ENCODE measurements at regions not wholly inside any gene's neighbourhood (a gene's known extent, or its start where the extent isn't known, plus 50 kb on each side); places are given as distances from the start of the nearest gene placed in this dataset.
A peak's percentile ranks its signal among the peaks of the same experiment; 100 is the strongest.

- Histone ChIP-seq H3K4me3 (ENCODE audit: low read depth in 1 of 2, low read length in 2 of 2) (no peak overlapping the region), H3K4me1 (ENCODE audit: control insufficient read depth in 2 of 2, insufficient read depth in 2 of 2, low read length in 1 of 2) (no peaks in the 10 kb centered on the region), H3K27me3 (ENCODE audit: control insufficient read depth in 1 of 2, insufficient read depth in 2 of 2, low read length in 2 of 2) (peaks cover 0 to 6% of the 10 kb centered on the region in 2 donors), H3K27ac (ENCODE audit: low read depth in 2 of 2, low read length in 1 of 2) (peak overlapping the region in 1 of 2 donors; percentile 47), H3K9me3 (ENCODE audit: control insufficient read depth in 2 of 2, insufficient read depth in 1 of 2, low read depth in 1 of 2, low read length in 1 of 2) (no peaks in the 10 kb centered on the region), H3K36me3 (ENCODE audit: control insufficient read depth in 2 of 2, insufficient read depth in 2 of 2, low read length in 1 of 2) (no peaks in the 10 kb centered on the region)
- 55 to 82% methylated on average over 6 of the region's 6 CpGs for WGBS, 2 donors
Observed at GRCh38 chrX:42943051-42943974, 165.3 kb upstream of the PPP1R2C start.

DNA sequence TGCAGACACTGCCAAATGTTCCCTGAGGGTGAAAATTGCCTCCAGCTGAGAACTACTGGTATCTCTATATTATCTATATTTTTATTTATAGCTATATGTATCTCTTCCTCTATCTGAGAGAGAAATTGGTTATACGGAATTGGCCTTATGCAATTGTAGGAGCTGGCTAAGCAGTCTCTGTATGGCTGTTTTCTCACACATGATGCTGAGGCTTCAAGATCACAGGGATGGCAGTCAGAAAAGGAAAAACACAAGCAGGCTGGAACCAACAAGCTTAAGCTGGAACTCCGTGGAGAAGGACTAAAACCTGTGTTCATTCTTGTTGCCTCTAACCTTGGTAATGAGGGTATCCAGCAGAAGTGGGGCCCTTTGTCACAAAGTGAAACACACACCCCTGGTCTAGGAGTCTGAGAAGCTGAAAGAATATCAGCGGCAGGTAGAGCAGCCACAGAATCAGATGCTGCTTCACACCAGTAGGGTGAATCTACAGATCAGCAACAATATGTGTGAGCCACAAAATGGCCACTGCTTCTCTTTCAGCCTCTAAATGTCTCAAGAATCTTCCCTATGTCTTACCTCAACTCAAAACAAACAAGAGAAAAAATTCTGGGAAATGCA lies 166.5 kb upstream of the PPP1R2C start:
- Histone ChIP-seq H3K9me3 (ENCODE audit: control insufficient read depth in 2 of 2, insufficient read depth in 1 of 2, low read depth in 1 of 2, low read length in 1 of 2) (no peaks in the 10 kb centered on the region), H3K36me3 (ENCODE audit: control insufficient read depth in 2 of 2, insufficient read depth in 2 of 2, low read length in 1 of 2) (no peaks in the 10 kb centered on the region), H3K4me1 (ENCODE audit: control insufficient read depth in 2 of 2, insufficient read depth in 2 of 2, low read length in 1 of 2) (no peaks in the 10 kb centered on the region), H3K27ac (ENCODE audit: low read depth in 2 of 2, low read length in 1 of 2) (no peak overlapping the region), H3K27me3 (ENCODE audit: control insufficient read depth in 1 of 2, insufficient read depth in 2 of 2, low read length in 2 of 2) (peaks cover 0 to 6% of the 10 kb centered on the region in 2 donors), H3K4me3 (ENCODE audit: low read depth in 1 of 2, low read length in 2 of 2) (no peak overlapping the region)
- 63 to 78% methylated on average over 3 of the region's 3 CpGs for WGBS, 2 donors

- H3K27ac ChIP-seq (ENCODE audit: low read depth in 2 of 2, low read length in 1 of 2) = no peak overlapping the region
Observed at GRCh38 chrX:42946544-42947194, 168.7 kb upstream of the PPP1R2C start.

DNA sequence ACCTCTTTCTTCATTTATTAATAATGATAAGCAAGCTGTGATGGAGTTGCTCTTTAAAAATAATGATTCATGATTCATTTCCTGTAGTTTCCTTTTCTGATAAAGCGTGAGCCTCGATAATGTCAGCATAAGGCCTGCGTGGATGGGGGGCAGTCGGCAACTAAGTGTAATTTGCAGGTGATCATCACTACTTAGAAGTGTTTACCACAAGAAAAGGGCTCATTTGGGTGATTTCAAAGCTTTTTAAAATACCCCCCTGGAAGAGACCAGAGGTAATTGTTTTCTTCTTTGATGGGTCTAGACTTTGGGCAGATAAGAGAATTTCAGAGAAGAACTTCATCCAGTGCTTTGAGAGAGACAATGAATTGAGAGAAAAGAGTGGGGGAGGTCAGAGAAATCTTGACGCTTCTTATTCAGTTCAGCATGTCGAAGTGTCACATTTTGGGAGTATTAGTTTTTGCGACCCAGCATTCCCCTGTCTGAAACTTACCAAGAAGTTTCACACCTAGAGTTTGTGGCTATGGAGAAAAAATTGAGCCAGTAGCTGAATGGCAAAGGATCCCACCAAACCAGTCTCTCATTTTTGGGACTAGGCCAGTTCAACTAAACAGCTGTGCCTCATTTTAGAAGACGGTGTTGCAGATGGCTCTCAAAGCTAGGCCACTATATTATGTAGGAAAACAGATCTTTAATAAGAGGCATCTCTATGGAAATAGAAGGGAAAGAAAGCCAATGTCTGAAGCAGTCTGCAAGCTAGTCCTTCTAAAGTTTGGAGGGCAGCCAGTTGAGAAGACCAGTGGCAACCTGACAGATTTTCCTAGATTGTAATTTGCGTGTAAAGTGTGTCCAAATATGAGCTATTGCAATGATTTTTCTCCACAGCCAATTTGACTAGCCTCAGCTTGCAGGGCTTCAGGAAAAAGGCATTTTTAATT lies 171.0 kb upstream of the PPP1R2C start:
- H3K4me3 ChIP-seq (ENCODE audit: low read depth in 1 of 2, low read length in 2 of 2) = no peak overlapping the region
- H3K36me3 ChIP-seq (ENCODE audit: control insufficient read depth in 2 of 2, insufficient read depth in 2 of 2, low read length in 1 of 2) = no peaks in the 10 kb centered on the region
- H3K9me3 ChIP-seq (ENCODE audit: control insufficient read depth in 2 of 2, insufficient read depth in 1 of 2, low read depth in 1 of 2, low read length in 1 of 2) = no peaks in the 10 kb centered on the region
- 42 to 54% methylated on average over 9 of the region's 9 CpGs for WGBS, 2 donors
- H3K27me3 ChIP-seq (ENCODE audit: control insufficient read depth in 1 of 2, insufficient read depth in 2 of 2, low read length in 2 of 2) = no peaks in the 10 kb centered on the region
- no peaks in the 10 kb centered on the region for H3K4me1 ChIP-seq (ENCODE audit: control insufficient read depth in 2 of 2, insufficient read depth in 2 of 2, low read length in 1 of 2)
- no peak overlapping the region for H3K27ac ChIP-seq (ENCODE audit: low read depth in 2 of 2, low read length in 1 of 2)

More at GRCh38 chrX:42946544-42947194, 168.7 kb upstream of the PPP1R2C start:
- no peaks in the 10 kb centered on the region for H3K27me3 ChIP-seq (ENCODE audit: control insufficient read depth in 1 of 2, insufficient read depth in 2 of 2, low read length in 2 of 2)
- 67 to 82% methylated on average over 6 of the region's 6 CpGs for WGBS, 2 donors
- H3K36me3 ChIP-seq (ENCODE audit: control insufficient read depth in 2 of 2, insufficient read depth in 2 of 2, low read length in 1 of 2) = no peaks in the 10 kb centered on the region
- no peaks in the 10 kb centered on the region for H3K4me1 ChIP-seq (ENCODE audit: control insufficient read depth in 2 of 2, insufficient read depth in 2 of 2, low read length in 1 of 2)
- H3K4me3 ChIP-seq (ENCODE audit: low read depth in 1 of 2, low read length in 2 of 2) = no peak overlapping the region
- H3K9me3 ChIP-seq (ENCODE audit: control insufficient read depth in 2 of 2, insufficient read depth in 1 of 2, low read depth in 1 of 2, low read length in 1 of 2) = no peaks in the 10 kb centered on the region

DNA sequence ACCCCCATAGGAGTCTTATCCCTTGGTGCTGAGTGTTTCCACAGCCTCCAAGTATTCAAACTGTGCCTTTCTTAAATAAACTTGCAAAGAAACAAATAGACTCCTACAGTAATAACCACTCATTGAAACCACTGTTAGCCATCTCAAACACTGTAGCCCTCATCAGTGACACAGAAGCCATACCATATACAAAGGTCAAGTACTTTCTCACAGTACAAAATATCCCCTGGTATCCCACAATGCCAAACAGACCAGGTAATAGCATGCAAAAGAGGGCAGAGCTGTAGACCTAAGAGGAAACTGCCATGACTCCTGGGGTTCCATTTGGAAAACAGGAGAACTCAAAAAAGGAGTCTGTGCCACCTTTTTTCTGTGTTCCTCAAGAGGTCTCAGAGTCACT lies 173.8 kb upstream of the PPP1R2C start:
- Histone ChIP-seq H3K27me3 (ENCODE audit: control insufficient read depth in 1 of 2, insufficient read depth in 2 of 2, low read length in 2 of 2) (no peaks in the 10 kb centered on the region), H3K36me3 (ENCODE audit: control insufficient read depth in 2 of 2, insufficient read depth in 2 of 2, low read length in 1 of 2) (no peaks in the 10 kb centered on the region), H3K4me1 (ENCODE audit: control insufficient read depth in 2 of 2, insufficient read depth in 2 of 2, low read length in 1 of 2) (no peaks in the 10 kb centered on the region), H3K27ac (ENCODE audit: low read depth in 2 of 2, low read length in 1 of 2) (peak overlapping the region in 1 of 2 donors; percentile 13), H3K4me3 (ENCODE audit: low read depth in 1 of 2, low read length in 2 of 2) (no peak overlapping the region), H3K9me3 (ENCODE audit: control insufficient read depth in 2 of 2, insufficient read depth in 1 of 2, low read depth in 1 of 2, low read length in 1 of 2) (no peaks in the 10 kb centered on the region)

DNA sequence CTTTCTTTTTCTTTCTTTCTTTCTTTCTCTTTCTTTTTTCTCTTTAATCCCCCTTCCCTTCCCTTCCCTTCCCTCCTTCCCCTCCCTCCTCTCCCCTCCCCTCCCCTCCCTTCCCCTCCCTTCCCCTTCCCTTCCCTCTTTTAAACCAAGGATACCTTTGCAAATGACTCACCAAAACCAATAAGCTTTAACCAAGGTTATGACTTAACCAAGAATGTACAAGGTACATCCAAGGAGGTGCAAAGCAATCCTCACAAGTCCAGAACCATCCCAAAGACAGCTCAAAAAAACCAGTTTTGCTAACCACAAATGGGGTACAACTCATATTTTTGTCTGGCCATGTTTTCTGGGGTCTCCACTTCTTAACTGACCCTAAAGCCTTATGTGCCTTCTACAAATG lies 174.7 kb upstream of the PPP1R2C start:
- Histone ChIP-seq H3K9me3 (ENCODE audit: control insufficient read depth in 2 of 2, insufficient read depth in 1 of 2, low read depth in 1 of 2, low read length in 1 of 2) (no peaks in the 10 kb centered on the region), H3K27ac (ENCODE audit: low read depth in 2 of 2, low read length in 1 of 2) (no peak overlapping the region), H3K27me3 (ENCODE audit: control insufficient read depth in 1 of 2, insufficient read depth in 2 of 2, low read length in 2 of 2) (no peaks in the 10 kb centered on the region), H3K36me3 (ENCODE audit: control insufficient read depth in 2 of 2, insufficient read depth in 2 of 2, low read length in 1 of 2) (no peaks in the 10 kb centered on the region), H3K4me1 (ENCODE audit: control insufficient read depth in 2 of 2, insufficient read depth in 2 of 2, low read length in 1 of 2) (no peaks in the 10 kb centered on the region), H3K4me3 (ENCODE audit: low read depth in 1 of 2, low read length in 2 of 2) (no peak overlapping the region)

DNA sequence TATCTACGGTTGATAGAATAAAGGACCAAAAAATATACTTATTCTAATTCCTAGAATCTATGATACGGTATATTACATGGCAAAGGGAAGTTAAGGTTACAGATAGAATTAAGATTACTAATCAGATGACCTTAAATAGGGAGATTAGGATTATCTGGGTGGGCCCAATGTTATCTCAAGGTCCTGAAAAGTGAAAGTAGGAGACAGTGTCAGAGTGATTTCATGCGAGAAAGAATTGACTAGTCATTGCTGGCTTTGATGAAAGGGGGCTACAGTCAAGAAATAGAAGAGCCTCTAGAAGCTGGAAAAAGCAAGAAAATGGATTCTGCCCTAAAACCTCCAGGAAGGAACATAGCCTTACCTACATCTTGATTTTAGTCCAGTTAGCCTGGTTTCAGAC lies 176.9 kb upstream of the PPP1R2C start:
- Histone ChIP-seq H3K9me3 (ENCODE audit: control insufficient read depth in 2 of 2, insufficient read depth in 1 of 2, low read depth in 1 of 2, low read length in 1 of 2) (no peaks in the 10 kb centered on the region), H3K36me3 (ENCODE audit: control insufficient read depth in 2 of 2, insufficient read depth in 2 of 2, low read length in 1 of 2) (no peaks in the 10 kb centered on the region), H3K4me3 (ENCODE audit: low read depth in 1 of 2, low read length in 2 of 2) (no peak overlapping the region), H3K4me1 (ENCODE audit: control insufficient read depth in 2 of 2, insufficient read depth in 2 of 2, low read length in 1 of 2) (no peaks in the 10 kb centered on the region), H3K27me3 (ENCODE audit: control insufficient read depth in 1 of 2, insufficient read depth in 2 of 2, low read length in 2 of 2) (no peaks in the 10 kb centered on the region), H3K27ac (ENCODE audit: low read depth in 2 of 2, low read length in 1 of 2) (no peak overlapping the region)
- 88 to 91% methylated on average over 3 of the region's 3 CpGs for WGBS, 2 donors

GRCh38 chrX:42955349-42955748 lies 177.4 kb upstream of the PPP1R2C start:
- no peaks in the 10 kb centered on the region for H3K9me3 ChIP-seq (ENCODE audit: control insufficient read depth in 2 of 2, insufficient read depth in 1 of 2, low read depth in 1 of 2, low read length in 1 of 2)
- H3K27me3 ChIP-seq (ENCODE audit: control insufficient read depth in 1 of 2, insufficient read depth in 2 of 2, low read length in 2 of 2) = no peaks in the 10 kb centered on the region
- no peak overlapping the region for H3K4me3 ChIP-seq (ENCODE audit: low read depth in 1 of 2, low read length in 2 of 2)
- WGBS, 2 donors = 66 to 78% methylated on average over 2 of the region's 2 CpGs
- H3K36me3 ChIP-seq (ENCODE audit: control insufficient read depth in 2 of 2, insufficient read depth in 2 of 2, low read length in 1 of 2) = no peaks in the 10 kb centered on the region
- no peak overlapping the region for H3K27ac ChIP-seq (ENCODE audit: low read depth in 2 of 2, low read length in 1 of 2)
- no peaks in the 10 kb centered on the region for H3K4me1 ChIP-seq (ENCODE audit: control insufficient read depth in 2 of 2, insufficient read depth in 2 of 2, low read length in 1 of 2)

DNA sequence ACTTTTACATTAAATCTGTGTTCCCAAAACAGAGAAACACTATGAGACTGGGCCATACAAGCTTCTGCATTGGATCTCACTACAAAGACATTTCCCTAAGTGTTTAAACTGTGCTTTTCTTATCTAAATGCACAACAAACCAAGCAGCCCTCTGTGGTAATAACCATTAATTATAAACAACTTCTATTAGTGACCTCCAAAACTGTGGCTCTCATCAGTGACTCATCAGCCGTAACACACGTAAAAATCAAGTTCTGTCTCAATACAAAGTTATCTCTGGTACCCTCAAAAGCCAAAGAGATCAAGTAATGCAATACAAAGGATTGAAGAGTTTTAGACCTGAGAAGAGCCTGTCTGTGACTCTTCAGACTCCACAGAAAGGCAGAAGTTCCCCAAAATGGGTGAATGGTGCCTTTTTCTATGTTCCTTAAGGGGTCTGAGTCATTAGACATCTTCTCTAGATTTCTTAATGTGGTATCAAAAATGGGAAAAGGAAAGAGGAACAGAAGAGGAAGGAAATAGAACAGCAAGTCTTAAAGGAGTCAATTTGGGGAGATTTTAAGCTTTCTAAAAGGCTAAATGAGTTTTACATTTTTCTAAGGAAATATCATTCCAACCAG lies 189.8 kb upstream of the PPP1R2C start:
- Histone ChIP-seq H3K4me3 (ENCODE audit: low read depth in 1 of 2, low read length in 2 of 2) (no peak overlapping the region), H3K27me3 (ENCODE audit: control insufficient read depth in 1 of 2, insufficient read depth in 2 of 2, low read length in 2 of 2) (no peaks in the 10 kb centered on the region), H3K36me3 (ENCODE audit: control insufficient read depth in 2 of 2, insufficient read depth in 2 of 2, low read length in 1 of 2) (no peaks in the 10 kb centered on the region), H3K27ac (ENCODE audit: low read depth in 2 of 2, low read length in 1 of 2) (no peak overlapping the region), H3K4me1 (ENCODE audit: control insufficient read depth in 2 of 2, insufficient read depth in 2 of 2, low read length in 1 of 2) (no peaks in the 10 kb centered on the region), H3K9me3 (ENCODE audit: control insufficient read depth in 2 of 2, insufficient read depth in 1 of 2, low read depth in 1 of 2, low read length in 1 of 2) (no peaks in the 10 kb centered on the region)
- 44 to 72% methylated on average over 2 of the region's 2 CpGs for WGBS, 2 donors

All from esophagus (tissue), 2 donors.